ENCODE measurements at regions not wholly inside any gene's neighbourhood (a gene's known extent, or its start where the extent isn't known, plus 50 kb on each side); places are given as distances from the start of the nearest gene placed in this dataset.

DNA sequence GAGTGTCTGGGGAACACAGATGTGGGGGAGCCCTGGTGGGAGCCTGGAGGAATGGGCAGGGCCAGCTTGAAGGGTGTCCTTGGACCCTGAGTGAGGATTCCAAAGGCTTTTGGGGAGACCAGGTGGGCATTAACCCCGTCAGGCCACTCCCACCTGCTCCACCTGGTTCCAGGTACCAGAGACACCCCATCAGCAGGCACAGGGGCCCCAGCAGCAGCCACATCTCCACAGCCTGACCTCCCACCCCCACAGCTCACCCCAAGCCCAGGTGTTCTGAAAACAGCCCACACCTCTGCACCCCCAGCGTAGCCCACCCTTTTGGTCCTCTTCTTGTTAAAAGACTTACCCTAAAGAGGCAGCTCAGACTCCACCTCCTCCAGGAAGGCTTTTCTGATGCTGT is 102.1 kb upstream of the PRR20G start:
- Histone ChIP-seq H3K9me3 (ENCODE audit: control insufficient read depth, low read length) (peaks cover 4% of the 10 kb centered on the region), H3K27me3 (replicated peaks; ENCODE audit: control insufficient read depth, insufficient read depth, low read length) (peaks cover 31% of the 10 kb centered on the region), H3K4me3 (ENCODE audit: low read length) (no peak overlapping the region), H3K36me3 (ENCODE audit: control insufficient read depth, insufficient read depth, low read length, severe bottlenecking) (no peaks in the 10 kb centered on the region), H3K4me1 (ENCODE audit: control insufficient read depth, insufficient read depth, low read length) (no peaks in the 10 kb centered on the region), H3K9ac (ENCODE audit: low read length) (no peak overlapping the region)
- DNase-seq (ENCODE audit: low read depth) = no peak

DNA sequence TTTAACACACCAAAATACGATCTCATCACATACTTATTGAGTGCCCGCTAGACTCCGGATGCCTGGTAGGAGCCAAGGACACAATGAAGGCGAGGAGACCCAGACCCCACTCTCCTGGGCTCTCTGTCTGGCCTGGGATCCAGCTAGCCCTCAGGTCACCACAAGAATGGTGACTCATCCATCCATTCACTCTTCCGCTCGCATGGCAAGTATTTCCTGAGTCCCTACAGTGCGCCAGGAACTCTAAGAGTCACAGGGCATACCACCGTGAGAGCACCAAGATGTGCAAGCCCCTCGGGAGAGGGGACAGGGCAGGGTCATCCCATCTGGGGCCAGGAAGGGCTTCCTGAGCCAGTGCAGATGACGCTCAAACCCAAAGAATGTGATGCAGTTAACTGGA is 101.6 kb upstream of the PRR20G start:
- Histone ChIP-seq H3K9me3 (ENCODE audit: control insufficient read depth, low read length) (peaks cover 4% of the 10 kb centered on the region), H3K4me3 (ENCODE audit: low read length) (no peak overlapping the region), H3K4me1 (ENCODE audit: control insufficient read depth, insufficient read depth, low read length) (no peaks in the 10 kb centered on the region), H3K36me3 (ENCODE audit: control insufficient read depth, insufficient read depth, low read length, severe bottlenecking) (no peaks in the 10 kb centered on the region), H3K9ac (ENCODE audit: low read length) (no peak overlapping the region), H3K27me3 (replicated peaks; ENCODE audit: control insufficient read depth, insufficient read depth, low read length) (peaks cover 32% of the 10 kb centered on the region)
- DNase-seq (ENCODE audit: low read depth) = no peak

DNA sequence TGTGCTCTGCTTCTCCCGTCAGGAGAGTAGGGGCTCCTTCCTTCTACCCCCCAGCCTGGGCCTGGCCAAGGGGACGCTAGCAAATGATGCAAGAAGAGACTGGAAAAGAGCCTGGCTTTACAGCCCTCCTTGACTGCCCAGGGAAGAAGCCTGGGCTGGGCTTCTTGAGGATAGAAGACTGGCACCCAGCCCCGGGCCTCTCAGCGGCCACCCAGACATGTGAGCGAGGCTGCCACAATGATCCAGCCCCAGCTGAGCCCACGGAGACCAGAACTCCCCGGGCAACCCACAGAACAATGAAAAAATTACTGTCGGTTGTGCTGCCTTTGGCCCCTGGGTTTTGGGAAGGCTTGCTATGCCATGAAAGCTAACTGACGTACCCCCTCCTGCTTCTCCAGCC is 100.6 kb upstream of the PRR20G start:
- no peak overlapping the region for H3K9ac ChIP-seq (ENCODE audit: low read length)
- H3K36me3 ChIP-seq (ENCODE audit: control insufficient read depth, insufficient read depth, low read length, severe bottlenecking) = no peaks in the 10 kb centered on the region
- no peak for DNase-seq (ENCODE audit: low read depth)
- peaks cover 36% of the 10 kb centered on the region for H3K27me3 ChIP-seq (replicated peaks; ENCODE audit: control insufficient read depth, insufficient read depth, low read length)
- peaks cover 4% of the 10 kb centered on the region for H3K9me3 ChIP-seq (ENCODE audit: control insufficient read depth, low read length)
- H3K4me3 ChIP-seq (ENCODE audit: low read length) = no peak overlapping the region
- H3K4me1 ChIP-seq (ENCODE audit: control insufficient read depth, insufficient read depth, low read length) = no peaks in the 10 kb centered on the region

DNA sequence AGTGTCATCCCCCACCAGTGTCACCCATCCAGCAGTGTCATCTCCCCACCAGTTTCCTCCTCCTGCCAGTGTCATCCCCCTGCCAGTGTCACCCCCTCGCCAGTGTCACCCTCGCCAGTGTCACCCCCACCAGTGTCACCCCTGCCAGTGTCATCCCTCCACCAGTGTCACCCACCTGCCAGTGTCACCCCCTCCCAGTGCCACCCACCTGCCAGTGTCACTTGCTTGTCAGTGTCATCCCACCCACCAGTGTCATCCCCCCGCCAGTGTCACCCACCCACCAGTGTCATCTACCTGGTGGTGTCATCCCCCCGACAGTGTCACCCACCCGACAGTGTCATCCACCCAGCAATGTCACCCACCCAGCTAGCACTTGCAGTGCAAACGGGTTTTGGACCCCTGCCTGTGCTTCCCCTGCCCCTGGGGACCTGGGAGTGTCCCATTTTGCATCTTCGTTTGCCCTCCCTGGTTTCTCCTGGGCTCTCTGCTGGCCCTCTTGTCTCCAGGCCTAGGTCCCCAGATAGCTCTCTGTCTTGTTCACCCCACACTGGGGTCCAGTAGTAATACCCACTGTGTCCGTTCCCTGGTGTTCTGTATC is 99.8 kb upstream of the PRR20G start:
- Histone ChIP-seq H3K4me1 (ENCODE audit: control insufficient read depth, insufficient read depth, low read length) (no peaks in the 10 kb centered on the region), H3K4me3 (ENCODE audit: low read length) (no peak overlapping the region), H3K9ac (ENCODE audit: low read length) (no peak overlapping the region), H3K36me3 (ENCODE audit: control insufficient read depth, insufficient read depth, low read length, severe bottlenecking) (no peaks in the 10 kb centered on the region), H3K9me3 (ENCODE audit: control insufficient read depth, low read length) (peaks cover 6% of the 10 kb centered on the region), H3K27me3 (replicated peaks; ENCODE audit: control insufficient read depth, insufficient read depth, low read length) (peaks cover 35% of the 10 kb centered on the region)
- no peak for DNase-seq (ENCODE audit: low read depth)

DNA sequence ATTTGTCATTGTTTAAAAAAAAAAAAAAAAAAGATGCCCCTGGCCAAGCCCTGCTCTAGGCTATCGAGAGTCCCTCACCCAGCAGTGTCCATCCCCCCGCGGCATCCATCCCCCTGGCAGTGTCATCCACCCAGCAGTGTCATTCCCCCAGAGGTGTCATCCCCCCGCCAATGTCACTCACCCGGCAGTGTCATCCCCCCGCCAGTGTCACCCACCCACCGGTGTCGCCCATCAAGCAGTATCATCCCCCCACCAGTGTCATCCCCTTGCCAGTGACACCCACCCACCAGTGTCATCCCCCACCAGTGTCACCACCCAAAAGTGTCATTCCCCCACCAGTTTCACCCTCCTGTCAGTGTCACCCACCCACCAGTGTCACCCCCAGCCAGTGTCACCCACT is 99.3 kb upstream of the PRR20G start:
- H3K4me1 ChIP-seq (ENCODE audit: control insufficient read depth, insufficient read depth, low read length) = no peaks in the 10 kb centered on the region
- H3K27me3 ChIP-seq (replicated peaks; ENCODE audit: control insufficient read depth, insufficient read depth, low read length) = peaks cover 31% of the 10 kb centered on the region
- no peak overlapping the region for H3K9ac ChIP-seq (ENCODE audit: low read length)
- H3K36me3 ChIP-seq (ENCODE audit: control insufficient read depth, insufficient read depth, low read length, severe bottlenecking) = no peaks in the 10 kb centered on the region
- no peak overlapping the region for H3K4me3 ChIP-seq (ENCODE audit: low read length)
- peaks cover 11% of the 10 kb centered on the region for H3K9me3 ChIP-seq (ENCODE audit: control insufficient read depth, low read length)
- no peak for DNase-seq (ENCODE audit: low read depth)

DNA sequence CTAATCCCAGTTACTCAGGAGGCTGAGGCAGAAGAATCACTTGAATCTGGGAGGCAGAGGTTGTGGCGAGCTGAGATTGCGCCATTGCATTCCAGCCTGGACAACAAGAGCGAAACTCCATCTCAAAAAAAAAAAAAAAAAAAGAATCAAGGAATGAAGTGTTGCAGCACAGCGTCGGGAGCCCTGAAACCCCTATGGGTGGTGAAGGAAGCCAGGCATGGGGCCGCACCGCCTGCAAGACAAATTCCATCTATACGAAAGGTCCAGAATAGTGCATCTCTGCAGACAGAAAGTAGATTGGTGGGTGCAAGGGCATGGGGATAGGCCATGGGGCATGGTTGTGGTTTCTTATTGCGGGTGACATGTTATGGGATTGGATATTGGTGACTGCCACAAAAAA is 98.6 kb upstream of the PRR20G start:
- Histone ChIP-seq H3K4me1 (ENCODE audit: control insufficient read depth, insufficient read depth, low read length) (no peaks in the 10 kb centered on the region), H3K27me3 (replicated peaks; ENCODE audit: control insufficient read depth, insufficient read depth, low read length) (peaks cover 31% of the 10 kb centered on the region), H3K4me3 (ENCODE audit: low read length) (no peak overlapping the region), H3K9me3 (ENCODE audit: control insufficient read depth, low read length) (peaks cover 17% of the 10 kb centered on the region), H3K9ac (ENCODE audit: low read length) (no peak overlapping the region), H3K36me3 (ENCODE audit: control insufficient read depth, insufficient read depth, low read length, severe bottlenecking) (no peaks in the 10 kb centered on the region)
- no peak for DNase-seq (ENCODE audit: low read depth)

DNA sequence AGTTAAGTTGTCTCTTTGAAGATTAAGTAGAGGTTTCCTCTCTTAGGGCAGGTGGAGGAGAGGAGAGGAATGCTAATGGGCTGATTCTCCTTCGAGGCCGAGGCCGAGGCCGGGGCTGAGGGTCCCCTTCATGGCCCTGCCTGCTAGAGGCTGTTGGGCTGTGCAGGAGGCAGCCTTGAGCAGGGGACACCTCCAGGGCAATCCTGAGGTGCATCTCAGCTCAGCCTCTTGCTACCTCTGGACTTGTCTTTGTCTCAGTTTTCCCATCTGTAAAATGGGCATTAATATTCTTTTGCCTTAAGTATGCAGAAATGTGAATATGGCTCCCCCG is 97.7 kb upstream of the PRR20G start:
- peaks cover 26% of the 10 kb centered on the region for H3K9me3 ChIP-seq (ENCODE audit: control insufficient read depth, low read length)
- H3K4me1 ChIP-seq (ENCODE audit: control insufficient read depth, insufficient read depth, low read length) = no peaks in the 10 kb centered on the region
- H3K36me3 ChIP-seq (ENCODE audit: control insufficient read depth, insufficient read depth, low read length, severe bottlenecking) = no peaks in the 10 kb centered on the region
- H3K4me3 ChIP-seq (ENCODE audit: low read length) = no peak overlapping the region
- peaks cover 33% of the 10 kb centered on the region for H3K27me3 ChIP-seq (replicated peaks; ENCODE audit: control insufficient read depth, insufficient read depth, low read length)
- H3K9ac ChIP-seq (ENCODE audit: low read length) = no peak overlapping the region
- DNase-seq (ENCODE audit: low read depth) = no peak

DNA sequence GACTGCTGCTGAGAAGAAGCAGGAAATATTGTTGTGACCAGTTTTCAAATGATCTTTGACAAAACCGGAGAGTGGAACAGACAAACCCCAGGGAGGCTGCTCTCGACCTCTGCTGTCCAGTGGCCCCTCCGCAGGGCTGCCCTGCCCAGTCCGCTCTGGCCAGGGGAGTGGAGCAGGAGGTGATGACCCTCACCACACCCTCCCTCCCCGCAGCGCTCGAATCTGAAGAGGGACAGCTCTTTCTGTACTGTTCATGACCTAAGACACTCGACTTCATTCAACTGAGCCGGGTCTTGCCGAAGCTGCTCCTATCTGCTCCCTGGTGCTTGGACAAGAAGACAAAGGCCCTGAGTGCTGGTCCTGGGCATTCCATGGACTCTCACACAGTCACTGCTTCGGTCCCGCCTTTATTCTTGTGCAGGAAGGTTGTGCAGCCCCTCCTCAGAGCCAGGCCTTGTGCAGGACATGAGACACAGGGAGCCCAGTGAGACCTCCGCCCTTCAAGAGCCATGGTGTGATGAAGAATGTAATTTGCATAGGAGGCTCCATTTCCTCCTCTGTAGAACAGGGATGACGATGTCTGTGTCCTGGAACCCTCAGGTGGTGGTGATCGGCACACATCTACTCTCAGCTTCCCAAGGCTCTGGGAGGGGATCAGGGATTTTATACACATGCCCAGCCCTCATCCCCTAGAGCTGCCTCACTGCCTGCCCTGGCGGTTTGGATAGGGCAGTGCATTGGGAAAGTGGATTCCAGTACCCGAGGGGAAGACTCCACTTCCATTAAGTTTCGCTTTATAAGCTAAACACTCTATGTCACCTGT is 97.1 kb upstream of the PRR20G start:
- H3K9me3 ChIP-seq (ENCODE audit: control insufficient read depth, low read length) = peaks cover 26% of the 10 kb centered on the region
- H3K4me1 ChIP-seq (ENCODE audit: control insufficient read depth, insufficient read depth, low read length) = no peaks in the 10 kb centered on the region
- DNase-seq (ENCODE audit: low read depth) = no peak
- peaks cover 35% of the 10 kb centered on the region for H3K27me3 ChIP-seq (replicated peaks; ENCODE audit: control insufficient read depth, insufficient read depth, low read length)
- no peaks in the 10 kb centered on the region for H3K36me3 ChIP-seq (ENCODE audit: control insufficient read depth, insufficient read depth, low read length, severe bottlenecking)
- H3K4me3 ChIP-seq (ENCODE audit: low read length) = no peak overlapping the region
- H3K9ac ChIP-seq (ENCODE audit: low read length) = no peak overlapping the region

DNA sequence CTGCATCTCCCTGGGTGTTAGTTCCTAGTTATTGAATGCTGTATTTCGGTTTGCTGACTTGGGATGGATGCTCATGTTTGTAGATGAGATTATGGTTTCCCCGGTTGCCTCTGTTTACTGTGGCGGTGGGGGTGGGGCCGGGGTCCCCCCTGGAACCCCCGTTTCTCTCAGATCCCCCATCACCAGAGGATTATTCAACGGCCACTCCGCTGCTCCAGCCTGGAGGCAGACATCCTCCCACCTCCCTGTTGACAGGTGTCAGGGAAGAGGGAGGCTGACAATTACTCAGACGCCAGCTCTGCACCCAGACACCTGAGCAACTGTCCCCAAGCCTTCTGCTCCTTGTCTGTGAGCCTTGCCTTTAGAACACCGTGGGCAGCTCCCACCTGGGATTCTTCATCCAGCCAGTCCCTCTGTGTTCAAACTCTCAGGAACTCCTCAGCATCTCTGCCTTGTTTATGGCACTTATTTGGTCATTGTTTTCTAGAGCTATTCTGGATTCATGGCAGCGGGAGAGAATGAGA is 95.9 kb upstream of the PRR20G start:
- Histone ChIP-seq H3K9me3 (ENCODE audit: control insufficient read depth, low read length) (peaks cover 26% of the 10 kb centered on the region), H3K36me3 (ENCODE audit: control insufficient read depth, insufficient read depth, low read length, severe bottlenecking) (no peaks in the 10 kb centered on the region), H3K4me1 (ENCODE audit: control insufficient read depth, insufficient read depth, low read length) (no peaks in the 10 kb centered on the region), H3K4me3 (ENCODE audit: low read length) (no peak overlapping the region), H3K9ac (ENCODE audit: low read length) (no peak overlapping the region), H3K27me3 (replicated peaks; ENCODE audit: control insufficient read depth, insufficient read depth, low read length) (peaks cover 37% of the 10 kb centered on the region)
- DNase-seq (ENCODE audit: low read depth) = no peak

DNA sequence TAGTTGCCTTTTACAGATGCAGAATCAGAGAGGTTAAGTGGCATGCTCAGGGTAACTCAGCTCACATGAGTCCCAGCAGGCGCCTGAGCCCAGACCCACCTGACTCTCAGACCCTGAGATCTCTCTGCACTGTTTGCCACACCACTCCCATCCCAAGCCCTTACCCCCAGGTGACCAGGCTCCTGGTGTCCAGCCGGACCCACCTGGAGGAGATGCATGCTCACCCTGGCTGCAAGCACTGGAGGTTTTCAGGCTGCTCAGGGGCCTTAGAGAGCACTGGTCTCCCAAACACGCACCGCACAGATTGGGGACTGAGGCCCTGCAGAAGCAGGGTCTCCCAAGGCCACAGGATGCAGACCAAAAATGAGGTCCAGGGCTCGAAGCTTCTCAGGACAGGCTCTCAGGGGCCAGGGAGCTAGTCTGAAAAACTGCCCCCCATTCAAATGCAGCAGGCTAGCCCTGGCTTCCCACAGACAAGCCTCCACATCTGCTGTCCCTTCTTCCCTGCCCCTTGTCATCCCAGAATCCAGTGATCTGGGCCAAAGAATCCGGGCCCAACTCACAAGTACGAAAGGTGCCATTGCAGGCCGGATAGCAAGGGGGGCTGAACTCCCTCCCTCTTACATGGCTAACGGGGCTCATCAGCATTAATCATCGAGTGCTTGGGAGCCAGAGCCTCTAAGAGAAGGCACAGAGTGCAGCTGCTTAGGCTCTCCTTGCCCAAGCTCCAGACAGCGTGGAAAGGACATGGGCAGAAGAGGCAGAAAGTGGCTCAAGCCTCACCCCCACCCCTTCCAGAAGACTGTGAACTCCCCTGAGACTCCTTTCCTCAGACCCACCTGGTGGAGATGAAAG is 90.2 kb upstream of the PRR20G start:
- DNase-seq (ENCODE audit: low read depth) = no peak
- Histone ChIP-seq H3K4me3 (ENCODE audit: low read length) (no peak overlapping the region), H3K4me1 (ENCODE audit: control insufficient read depth, insufficient read depth, low read length) (no peaks in the 10 kb centered on the region), H3K9ac (ENCODE audit: low read length) (no peak overlapping the region), H3K9me3 (ENCODE audit: control insufficient read depth, low read length) (peaks cover 37% of the 10 kb centered on the region), H3K27me3 (replicated peaks; ENCODE audit: control insufficient read depth, insufficient read depth, low read length) (peaks cover 26% of the 10 kb centered on the region), H3K36me3 (ENCODE audit: control insufficient read depth, insufficient read depth, low read length, severe bottlenecking) (no peaks in the 10 kb centered on the region)
